ENCODE measurements at regions not wholly inside any gene's neighbourhood (a gene's known extent, or its start where the extent isn't known, plus 50 kb on each side); places are given as distances from the start of the nearest gene placed in this dataset.

GRCh38 chr3:78242724-78243123 lies 1202.8 kb downstream of the ROBO2 start:
- H3K4me3 ChIP-seq (ENCODE audit: low read depth, low read length): no peak overlapping the region
- H3K27me3 ChIP-seq (ENCODE audit: control insufficient read depth, insufficient read depth, low read length): no peaks in the 10 kb centered on the region
- no peak for DNase-seq (ENCODE audit: low read depth)
- H3K36me3 ChIP-seq (ENCODE audit: control insufficient read depth, insufficient read depth, low read length): no peaks in the 10 kb centered on the region
- TF ChIP-seq CTCF (IDR thresholded peaks at IDR 0.05; ENCODE audit: insufficient read depth, low read length, poor library complexity, severe bottlenecking): no peak

GRCh38 chr3:78244136-78244535 lies 1204.2 kb downstream of the ROBO2 start:
- TF ChIP-seq CTCF (IDR thresholded peaks at IDR 0.05; ENCODE audit: insufficient read depth, low read length, poor library complexity, severe bottlenecking): no peak
- no peak overlapping the region for H3K4me3 ChIP-seq (ENCODE audit: low read depth, low read length)
- H3K27me3 ChIP-seq (ENCODE audit: control insufficient read depth, insufficient read depth, low read length): no peaks in the 10 kb centered on the region
- H3K36me3 ChIP-seq (ENCODE audit: control insufficient read depth, insufficient read depth, low read length): no peaks in the 10 kb centered on the region
- DNase-seq (ENCODE audit: low read depth): no peak

GRCh38 chr3:78249294-78249693 lies 1209.4 kb downstream of the ROBO2 start:
- TF ChIP-seq CTCF (IDR thresholded peaks at IDR 0.05; ENCODE audit: insufficient read depth, low read length, poor library complexity, severe bottlenecking): no peak
- DNase-seq (ENCODE audit: low read depth): no peak
- Histone ChIP-seq H3K36me3 (ENCODE audit: control insufficient read depth, insufficient read depth, low read length) (no peaks in the 10 kb centered on the region), H3K4me3 (ENCODE audit: low read depth, low read length) (no peak overlapping the region), H3K27me3 (ENCODE audit: control insufficient read depth, insufficient read depth, low read length) (no peaks in the 10 kb centered on the region)

- Histone ChIP-seq H3K27me3 (ENCODE audit: control insufficient read depth, insufficient read depth, low read length) (no peaks in the 10 kb centered on the region), H3K4me3 (ENCODE audit: low read depth, low read length) (no peak overlapping the region), H3K36me3 (ENCODE audit: control insufficient read depth, insufficient read depth, low read length) (no peaks in the 10 kb centered on the region)
- DNase-seq (ENCODE audit: low read depth): no peak
- TF ChIP-seq CTCF (IDR thresholded peaks at IDR 0.05; ENCODE audit: insufficient read depth, low read length, poor library complexity, severe bottlenecking): no peak
Observed at GRCh38 chr3:78253860-78254259, 1214.0 kb downstream of the ROBO2 start.

- no peak for TF ChIP-seq CTCF (IDR thresholded peaks at IDR 0.05; ENCODE audit: insufficient read depth, low read length, poor library complexity, severe bottlenecking)
- DNase-seq (ENCODE audit: low read depth): no peak
- no peaks in the 10 kb centered on the region for H3K27me3 ChIP-seq (ENCODE audit: control insufficient read depth, insufficient read depth, low read length)
- no peaks in the 10 kb centered on the region for H3K36me3 ChIP-seq (ENCODE audit: control insufficient read depth, insufficient read depth, low read length)
- no peak overlapping the region for H3K4me3 ChIP-seq (ENCODE audit: low read depth, low read length)
Observed at GRCh38 chr3:78255403-78255802, 1215.5 kb downstream of the ROBO2 start.

GRCh38 chr3:78256123-78256522 lies 1216.2 kb downstream of the ROBO2 start:
- no peak overlapping the region for H3K4me3 ChIP-seq (ENCODE audit: low read depth, low read length)
- TF ChIP-seq CTCF (IDR thresholded peaks at IDR 0.05; ENCODE audit: insufficient read depth, low read length, poor library complexity, severe bottlenecking): no peak
- no peaks in the 10 kb centered on the region for H3K27me3 ChIP-seq (ENCODE audit: control insufficient read depth, insufficient read depth, low read length)
- no peak for DNase-seq (ENCODE audit: low read depth)
- no peaks in the 10 kb centered on the region for H3K36me3 ChIP-seq (ENCODE audit: control insufficient read depth, insufficient read depth, low read length)

Data from kidney epithelial cell (primary cell).